ENCODE measurements at regions not wholly inside any gene's neighbourhood (a gene's known extent, or its start where the extent isn't known, plus 50 kb on each side); places are given as distances from the start of the nearest gene placed in this dataset.
"Not testable (repeated sequence)": the region's sequence is repeated elsewhere in the genome, so short reads cannot be mapped to it uniquely, and the experiment has no call there.

DNA sequence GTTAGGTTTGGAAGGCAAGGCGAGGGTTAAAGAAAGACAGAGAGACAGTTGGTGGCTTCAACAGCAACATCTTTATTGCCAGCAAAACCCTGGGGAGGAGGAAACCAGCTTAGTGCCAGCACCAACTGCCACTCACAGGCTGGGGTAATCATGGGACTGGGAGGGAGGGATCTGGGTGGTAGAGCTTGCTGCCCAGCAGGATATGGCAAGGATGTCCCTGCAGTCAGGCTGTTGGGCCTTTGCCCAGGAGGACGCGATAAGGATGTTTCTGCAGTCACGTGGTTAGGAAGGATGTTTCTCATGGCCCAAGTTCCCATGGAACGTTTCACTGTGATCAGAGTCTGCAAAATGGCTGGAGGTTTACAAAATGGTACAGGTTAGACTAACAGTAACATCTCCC is 233.5 kb downstream of the POTED start:
- ATAC-seq; H3K4me2 ChIP-seq; CTCF ChIA-PET; FAIRE-seq; H3K27ac ChIP-seq; POLR2A ChIA-PET; H3K9me3 ChIP-seq; H3K4me3 ChIP-seq; H3K4me1 ChIP-seq; DNase-seq (ENCODE audit: low read depth in 1 of 2, low spot score in 1 of 2): not testable (repeated sequence)
- 0% methylated on average over 2 of the region's 5 CpGs for WGBS (ENCODE audit: missing lambda C conversion rate)

DNA sequence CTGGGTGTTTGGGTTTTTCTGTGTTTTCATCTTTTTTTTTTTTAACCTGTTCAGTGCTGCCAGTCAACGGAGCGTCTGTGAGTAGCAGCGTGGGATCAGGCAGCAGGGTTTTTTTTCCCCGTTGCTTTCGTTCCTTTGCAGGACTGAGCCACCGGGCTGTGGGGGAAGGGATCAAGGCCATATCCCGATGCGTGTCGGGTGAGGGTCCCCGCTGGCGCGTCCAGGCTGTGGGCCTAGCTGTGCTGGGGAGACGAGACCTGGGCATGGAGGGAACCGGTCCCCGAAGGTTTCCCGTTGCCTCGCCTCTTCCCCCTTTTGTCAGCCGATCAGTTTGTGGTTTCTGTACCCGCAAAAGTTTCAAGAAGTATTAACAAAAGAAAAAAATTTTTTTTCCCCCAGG is 218.1 kb downstream of the POTED start:
- ATAC-seq, POLR2A ChIA-PET: not testable (repeated sequence)

DNA sequence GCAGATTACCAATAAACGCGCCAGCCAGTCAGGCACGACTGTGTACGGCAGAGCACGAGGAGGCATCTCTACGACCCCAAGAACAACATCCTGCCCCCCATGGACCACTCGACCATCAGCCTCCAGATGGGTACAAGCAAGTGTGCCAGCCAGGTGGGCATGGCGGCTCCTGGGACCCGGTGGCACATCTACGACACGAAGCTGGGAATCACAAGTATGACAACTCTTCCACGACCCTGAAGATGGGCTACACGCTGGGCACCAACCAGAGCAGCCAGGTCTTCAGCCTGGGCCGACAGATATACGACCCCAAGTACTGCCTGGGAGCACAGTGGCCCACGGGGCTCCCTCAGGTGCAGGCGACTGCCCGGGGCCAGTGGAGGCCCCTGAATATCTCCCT is 217.6 kb downstream of the POTED start:
- ChIA-PET POLR2A (no interaction called here), CTCF (no interaction called here)
- WGBS (ENCODE audit: missing lambda C conversion rate) = 62% methylated on average over 13 of the region's 18 CpGs
- Histone ChIP-seq H3K9me3 (no peaks in the 10 kb centered on the region), H3K4me2 (no peak overlapping the region), H3K4me3 (no peak overlapping the region), H3K4me1 (no peaks in the 10 kb centered on the region), H3K27ac (no peak overlapping the region)
- no peak for TF ChIP-seq PHF8 (IDR thresholded peaks at IDR 0.05; ENCODE audit: borderline replicate concordance, low read depth)
- TF ChIP-seq, protein P1, sequence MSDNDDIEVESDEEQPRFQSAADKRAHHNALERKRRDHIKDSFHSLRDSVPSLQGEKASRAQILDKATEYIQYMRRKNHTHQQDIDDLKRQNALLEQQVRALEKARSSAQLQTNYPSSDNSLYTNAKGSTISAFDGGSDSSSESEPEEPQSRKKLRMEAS (IDR thresholded peaks at IDR 0.05) = no peak
- no peak for TF ChIP-seq POLR2AphosphoS2 (conservative IDR thresholded peaks at IDR 0.05; ENCODE audit: low read length)
- TF ChIP-seq EHF (CRISPR knock-in tag; IDR thresholded peaks at IDR 0.05) = no peak
- DNase-seq (ENCODE audit: low read depth in 1 of 2, low spot score in 1 of 2) (no peak), ATAC-seq (no peak), FAIRE-seq (no peak)

More for the DNA sequence above, 218.1 kb downstream of the POTED start:
- 58% methylated on average over 12 of the region's 19 CpGs for WGBS (ENCODE audit: missing lambda C conversion rate)
- DNase-seq (ENCODE audit: low read depth in 1 of 2, low spot score in 1 of 2); H3K9me3 ChIP-seq; H3K4me3 ChIP-seq; H3K4me2 ChIP-seq; H3K4me1 ChIP-seq; H3K27ac ChIP-seq; CTCF ChIA-PET; FAIRE-seq: not testable (repeated sequence)

DNA sequence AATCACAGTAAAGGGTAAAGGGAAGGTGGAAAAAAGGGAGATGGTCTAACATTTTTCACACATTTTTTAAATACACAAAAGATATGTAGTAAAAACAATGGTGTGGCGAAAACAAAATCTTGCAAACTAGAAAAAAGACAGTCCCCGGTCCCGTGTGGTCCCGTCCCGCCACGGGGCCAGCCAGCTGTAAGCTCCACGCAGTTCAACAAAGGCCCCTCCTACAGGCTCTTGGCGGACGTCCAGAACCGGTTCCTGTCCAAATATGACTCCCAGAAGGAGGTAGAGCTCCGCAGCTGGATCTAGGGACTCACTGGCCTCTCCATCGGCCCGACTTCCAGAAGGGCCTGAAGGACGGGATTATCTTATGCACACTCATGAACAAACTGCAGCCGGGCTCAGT is 216.9 kb downstream of the POTED start:
- WGBS (ENCODE audit: missing lambda C conversion rate) = 46% methylated on average over 11 of the region's 15 CpGs
- H3K4me1 ChIP-seq; H3K27ac ChIP-seq; H3K9me3 ChIP-seq; FAIRE-seq; CTCF ChIA-PET; POLR2A ChIA-PET; ATAC-seq; H3K4me2 ChIP-seq; DNase-seq (ENCODE audit: low read depth in 1 of 2, low spot score in 1 of 2); H3K4me3 ChIP-seq: not testable (repeated sequence)

DNA sequence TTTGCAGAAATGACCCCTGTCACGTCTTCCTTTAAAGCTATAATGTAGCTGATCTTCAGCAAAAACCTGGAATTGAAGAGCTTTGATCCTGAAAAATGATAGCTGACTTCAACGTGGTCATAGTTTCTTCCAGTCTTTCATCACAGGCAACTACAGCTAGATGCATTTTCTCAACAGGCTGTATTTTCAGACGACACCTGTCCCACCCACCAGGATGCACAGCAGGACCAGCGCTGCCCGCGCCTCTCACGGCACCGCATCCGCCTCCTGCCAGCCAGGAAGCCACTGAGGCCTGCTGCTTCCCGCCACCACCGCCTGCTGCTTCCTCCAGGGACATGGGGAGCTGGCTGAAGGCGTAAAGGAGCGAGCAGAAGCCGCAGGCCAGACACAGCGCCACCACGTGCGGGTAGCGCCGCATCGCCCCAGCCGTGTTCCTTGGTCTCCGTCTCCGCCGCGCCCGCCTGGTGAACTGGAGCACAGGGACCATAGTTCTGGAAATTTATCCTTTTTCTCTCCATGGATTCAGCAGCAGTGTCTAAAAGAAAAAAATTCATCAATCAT is 215.7 kb downstream of the POTED start:
- H3K4me2 ChIP-seq; H3K4me3 ChIP-seq; H3K9me3 ChIP-seq; ATAC-seq; H3K4me1 ChIP-seq; POLR2A ChIA-PET; DNase-seq (ENCODE audit: low read depth in 1 of 2, low spot score in 1 of 2); H3K27ac ChIP-seq; CTCF ChIA-PET; FAIRE-seq: not testable (repeated sequence)
- WGBS (ENCODE audit: missing lambda C conversion rate) = 44% methylated on average over 8 of the region's 26 CpGs

DNA sequence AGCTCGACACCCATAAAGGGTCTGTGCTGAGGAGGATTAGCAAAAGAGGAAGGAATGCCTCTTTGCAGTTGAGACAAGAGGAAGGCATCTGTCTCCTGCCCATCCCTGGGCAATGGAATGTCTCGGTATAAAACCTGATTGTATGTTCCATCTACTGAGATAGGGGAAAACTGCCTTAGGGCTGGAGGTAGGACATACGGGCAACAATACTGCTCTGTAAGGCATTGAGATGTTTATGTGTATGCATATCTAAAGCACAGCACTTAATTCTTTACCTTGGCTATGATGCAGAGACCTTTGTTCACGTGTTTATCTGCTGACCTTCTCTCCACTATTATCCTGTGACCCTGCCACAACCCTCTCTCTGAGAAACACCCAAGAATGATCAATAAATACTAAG is 210.7 kb downstream of the POTED start:
- H3K27ac ChIP-seq; FAIRE-seq; DNase-seq (ENCODE audit: low read depth in 1 of 2, low spot score in 1 of 2); H3K9me3 ChIP-seq; H3K4me3 ChIP-seq; POLR2A ChIA-PET; H3K4me1 ChIP-seq; ATAC-seq; H3K4me2 ChIP-seq; CTCF ChIA-PET: not testable (repeated sequence)
- WGBS (ENCODE audit: missing lambda C conversion rate) = 5% methylated on average over 4 of the region's 4 CpGs

DNA sequence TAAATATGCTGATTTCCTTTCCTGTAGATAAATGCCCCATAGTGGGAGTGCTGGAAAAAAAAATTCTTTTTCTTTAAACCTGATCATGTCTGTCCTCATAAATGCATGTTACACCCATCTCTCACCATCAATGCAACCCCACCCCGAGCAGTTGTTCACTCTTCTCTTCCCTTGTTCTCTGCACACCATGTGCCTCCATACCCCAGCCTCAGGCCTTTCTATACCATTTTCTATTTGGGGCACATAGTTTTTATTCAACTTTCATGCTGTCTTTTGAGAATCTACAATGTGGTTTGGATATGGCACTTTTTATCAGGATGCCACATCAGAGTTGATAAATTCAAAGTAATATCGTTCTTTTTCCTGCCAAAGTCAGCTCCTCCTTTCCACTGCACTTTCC is 202.6 kb downstream of the POTED start:
- DNase-seq (ENCODE audit: low read depth in 1 of 2, low spot score in 1 of 2); H3K4me2 ChIP-seq; CTCF ChIA-PET; H3K27ac ChIP-seq; H3K4me1 ChIP-seq; POLR2A ChIA-PET; H3K9me3 ChIP-seq; H3K4me3 ChIP-seq; FAIRE-seq; ATAC-seq: not testable (repeated sequence)
- 7% methylated on average over 2 of the region's 2 CpGs for WGBS (ENCODE audit: missing lambda C conversion rate)

DNA sequence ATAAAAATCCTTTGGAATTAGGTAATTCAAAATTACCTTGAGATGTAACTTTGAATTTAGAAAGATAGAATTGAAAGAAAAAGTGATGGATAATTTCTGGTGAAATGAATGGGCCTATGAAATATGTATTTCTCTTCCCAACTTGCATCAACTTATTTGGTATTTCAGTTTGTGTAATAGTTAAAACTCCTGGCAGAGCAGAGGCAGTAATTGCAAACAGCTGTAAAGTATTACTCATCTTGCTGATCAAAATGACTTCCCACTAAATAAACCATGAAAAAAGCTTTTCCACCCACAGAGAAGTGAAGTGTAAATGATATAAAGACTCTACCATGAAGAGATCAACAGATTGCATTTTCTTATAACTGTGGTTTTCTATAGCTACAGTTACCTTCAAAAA is 201.0 kb downstream of the POTED start:
- CTCF ChIA-PET; H3K27ac ChIP-seq; POLR2A ChIA-PET; FAIRE-seq; ATAC-seq; H3K4me2 ChIP-seq; H3K9me3 ChIP-seq; H3K4me1 ChIP-seq; H3K4me3 ChIP-seq; DNase-seq (ENCODE audit: low read depth in 1 of 2, low spot score in 1 of 2): not testable (repeated sequence)

DNA sequence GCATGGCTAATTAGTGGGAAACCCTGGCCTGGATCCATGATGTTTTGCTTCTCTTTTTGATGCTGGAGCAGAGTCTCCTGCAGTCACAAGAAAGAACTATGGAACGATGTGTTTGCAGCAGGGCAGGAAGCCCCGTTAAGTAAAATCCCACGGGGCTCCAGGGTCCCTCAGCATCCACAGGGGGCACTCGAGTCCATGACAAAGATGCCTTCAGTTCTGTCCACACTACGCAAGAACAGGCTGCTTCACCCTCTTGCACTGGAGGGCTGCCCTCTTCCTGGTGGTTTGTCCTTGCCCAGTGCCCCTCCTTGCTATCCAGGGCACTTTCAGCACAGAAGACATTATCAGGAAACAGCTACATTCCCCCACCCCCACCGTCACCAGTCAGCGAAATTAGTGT is 196.9 kb downstream of the POTED start:
- H3K9me3 ChIP-seq, H3K27ac ChIP-seq, FAIRE-seq, H3K4me2 ChIP-seq, H3K4me3 ChIP-seq, CTCF ChIA-PET, POLR2A ChIA-PET, H3K4me1 ChIP-seq: not testable (repeated sequence)
- 3% methylated on average over 4 of the region's 7 CpGs for WGBS (ENCODE audit: missing lambda C conversion rate)
- DNase-seq (ENCODE audit: low read depth in 1 of 2, low spot score in 1 of 2) (peak in 1 of 2 experiments; percentile 29), ATAC-seq (peak in 1 of 2 experiments; percentile 52; a peak in 3 of 6 replicates)

DNA sequence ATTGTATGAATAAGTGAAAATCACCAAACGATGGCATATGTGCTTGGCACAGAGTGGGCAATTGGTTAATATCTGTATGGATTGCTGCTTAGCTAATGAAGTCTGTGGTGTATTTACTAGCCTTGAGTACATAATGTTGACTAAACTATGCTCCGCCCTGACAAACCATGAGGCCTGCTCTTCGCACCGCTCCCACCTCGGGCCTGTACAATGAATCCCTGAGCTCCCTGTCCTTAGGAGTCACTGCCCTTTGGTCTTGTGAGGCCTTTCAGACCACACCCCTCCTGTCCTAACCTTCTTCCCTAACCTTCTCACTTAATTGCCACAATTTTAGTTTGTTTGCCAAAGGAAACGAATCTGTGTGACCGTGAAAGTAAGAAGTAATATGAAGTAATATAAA is 193.2 kb downstream of the POTED start:
- POLR2A ChIA-PET, CTCF ChIA-PET: not testable (repeated sequence)

More for the DNA sequence above, 193.2 kb downstream of the POTED start:
- not testable (repeated sequence) for H3K27ac ChIP-seq; DNase-seq (ENCODE audit: low read depth in 1 of 2, low spot score in 1 of 2); H3K4me1 ChIP-seq; ATAC-seq; FAIRE-seq; H3K4me3 ChIP-seq; H3K4me2 ChIP-seq; H3K9me3 ChIP-seq
- 37% methylated on average over 7 of the region's 7 CpGs for WGBS (ENCODE audit: missing lambda C conversion rate)
